T-helper 1 cell treated with Interleukin-12 subunit alpha and Interleukin-12 subunit beta and Interleukin-4 antibody, amounts not matched to agents 30 μg/mL and 1 μg/mL, for 36 hours (primary cell): ENCODE measurements at regions not wholly inside any gene's neighbourhood (a gene's known extent, or its start where the extent isn't known, plus 50 kb on each side); places are given as distances from the start of the nearest gene placed in this dataset.
"Not testable (repeated sequence)": the region's sequence is repeated elsewhere in the genome, so short reads cannot be mapped to it uniquely, and the experiment has no call there.

Source experiments
- H3K27ac Mint-ChIP-seq: one replicate; pipeline ENCODE4 v1.8.0; 2021; ENCODE audit warnings: mild to moderate bottlenecking, mixed read lengths
- H3K27me3 Mint-ChIP-seq: one replicate; pipeline ENCODE4 v1.8.0; 2021; ENCODE audit warnings: low read depth, mixed read lengths
- H3K36me3 Mint-ChIP-seq: one replicate; pipeline ENCODE4 v1.8.0; 2021; ENCODE audit warnings: low read depth, mixed read lengths
- H3K4me1 Mint-ChIP-seq: one replicate; pipeline ENCODE4 v1.8.0; 2021; ENCODE audit warnings: low read depth, mixed read lengths
- H3K4me3 Mint-ChIP-seq: one replicate; pipeline ENCODE4 v1.8.0; 2021; ENCODE audit warnings: mild to moderate bottlenecking, moderate library complexity, mixed read lengths
- H3K9me3 Mint-ChIP-seq: one replicate; pipeline ENCODE4 v1.8.0; 2021; ENCODE audit warnings: mixed read lengths

GRCh38 chr15:81880833-81881232, 165.0 kb downstream of the MEX3B start:
- Mint-ChIP-seq H3K4me1 (no peaks in the 10 kb centered on the region), H3K27me3 (peaks cover 3% of the 10 kb centered on the region), H3K36me3 (no peaks in the 10 kb centered on the region), H3K4me3 (no peak overlapping the region), H3K27ac (no peak overlapping the region), H3K9me3 (no peaks in the 10 kb centered on the region)

DNA sequence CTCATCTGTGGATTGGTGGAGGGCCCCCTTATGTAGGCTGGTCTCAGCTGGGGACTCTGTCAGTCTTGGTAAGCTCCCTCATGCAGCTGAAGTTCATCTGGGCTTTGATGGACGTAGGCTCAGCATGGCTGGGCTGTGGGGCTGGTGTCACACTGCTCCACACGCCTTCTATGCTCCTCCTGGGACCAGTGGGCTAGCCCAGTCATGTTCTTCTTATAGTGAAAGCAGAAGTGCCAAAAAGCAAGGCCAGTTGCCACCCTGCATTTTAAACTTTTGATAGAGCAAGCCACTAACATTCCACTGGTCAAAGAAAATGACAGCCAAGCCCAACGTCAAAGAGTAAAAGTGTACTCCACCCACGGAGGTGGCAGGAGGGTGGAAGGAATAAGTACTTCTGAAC, 165.5 kb downstream of the MEX3B start:
- Mint-ChIP-seq H3K27ac (no peak overlapping the region), H3K9me3 (no peaks in the 10 kb centered on the region), H3K27me3 (peaks cover 3% of the 10 kb centered on the region), H3K4me1 (no peaks in the 10 kb centered on the region), H3K36me3 (no peaks in the 10 kb centered on the region), H3K4me3 (no peak overlapping the region)

DNA sequence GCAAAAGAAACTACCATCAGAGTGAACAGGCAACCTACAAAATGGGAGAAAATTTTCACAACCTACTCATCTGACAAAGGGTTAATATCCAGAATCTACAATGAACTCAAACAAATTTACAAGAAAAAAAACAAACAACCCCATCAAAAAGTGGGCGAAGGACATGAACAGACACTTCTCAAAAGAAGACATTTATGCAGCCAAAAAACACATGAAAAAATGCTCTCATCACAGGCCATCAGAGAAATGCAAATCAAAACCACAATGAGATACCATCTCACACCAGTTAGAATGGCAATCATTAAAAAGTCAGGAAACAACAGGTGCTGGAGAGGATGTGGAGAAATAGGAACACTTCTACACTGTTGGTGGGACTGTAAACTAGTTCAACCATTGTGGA, 170.1 kb downstream of the MEX3B start:
- not testable (repeated sequence) for H3K27me3 Mint-ChIP-seq, H3K36me3 Mint-ChIP-seq, H3K9me3 Mint-ChIP-seq, H3K4me1 Mint-ChIP-seq, H3K27ac Mint-ChIP-seq, H3K4me3 Mint-ChIP-seq

DNA sequence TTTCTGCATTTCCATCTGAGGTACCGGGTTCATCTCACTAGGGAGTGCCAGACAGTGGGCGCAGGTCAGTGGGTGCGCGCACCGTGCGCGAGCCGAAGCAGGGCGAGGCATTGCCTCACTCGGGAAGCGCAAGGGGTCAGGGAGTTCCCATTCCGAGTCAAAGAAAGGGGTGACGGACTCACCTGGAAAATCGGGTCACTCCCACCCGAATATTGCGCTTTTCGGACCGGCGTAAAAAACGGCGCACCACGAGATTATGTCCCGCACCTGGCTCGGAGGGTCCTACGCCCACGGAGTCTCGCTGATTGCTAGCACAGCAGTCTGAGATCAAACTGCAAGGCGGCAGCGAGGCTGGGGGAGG, 175.1 kb downstream of the MEX3B start:
- H3K27ac Mint-ChIP-seq, H3K27me3 Mint-ChIP-seq, H3K4me1 Mint-ChIP-seq, H3K9me3 Mint-ChIP-seq, H3K4me3 Mint-ChIP-seq, H3K36me3 Mint-ChIP-seq: not testable (repeated sequence)

- not testable (repeated sequence) for H3K27me3 Mint-ChIP-seq, H3K36me3 Mint-ChIP-seq, H3K4me1 Mint-ChIP-seq, H3K9me3 Mint-ChIP-seq, H3K4me3 Mint-ChIP-seq, H3K27ac Mint-ChIP-seq
Observed at GRCh38 chr15:81870062-81870745, 175.6 kb downstream of the MEX3B start.

GRCh38 chr15:81869161-81869954, 176.5 kb downstream of the MEX3B start:
- H3K4me1 Mint-ChIP-seq, result no peaks in the 10 kb centered on the region
- no peaks in the 10 kb centered on the region for H3K9me3 Mint-ChIP-seq
- no peaks in the 10 kb centered on the region for H3K36me3 Mint-ChIP-seq
- no peak overlapping the region for H3K27ac Mint-ChIP-seq
- no peak overlapping the region for H3K4me3 Mint-ChIP-seq
- H3K27me3 Mint-ChIP-seq, result no peaks in the 10 kb centered on the region

- Mint-ChIP-seq H3K9me3 (no peaks in the 10 kb centered on the region), H3K4me3 (no peak overlapping the region), H3K27ac (no peak overlapping the region), H3K4me1 (no peaks in the 10 kb centered on the region), H3K36me3 (no peaks in the 10 kb centered on the region), H3K27me3 (no peaks in the 10 kb centered on the region)
Observed at GRCh38 chr15:81865850-81866537, 179.8 kb downstream of the MEX3B start.

GRCh38 chr15:81863162-81863561, 182.7 kb downstream of the MEX3B start:
- Mint-ChIP-seq H3K4me3 (no peak overlapping the region), H3K27ac (no peak overlapping the region), H3K9me3 (no peaks in the 10 kb centered on the region), H3K27me3 (no peaks in the 10 kb centered on the region), H3K36me3 (no peaks in the 10 kb centered on the region), H3K4me1 (no peaks in the 10 kb centered on the region)

DNA sequence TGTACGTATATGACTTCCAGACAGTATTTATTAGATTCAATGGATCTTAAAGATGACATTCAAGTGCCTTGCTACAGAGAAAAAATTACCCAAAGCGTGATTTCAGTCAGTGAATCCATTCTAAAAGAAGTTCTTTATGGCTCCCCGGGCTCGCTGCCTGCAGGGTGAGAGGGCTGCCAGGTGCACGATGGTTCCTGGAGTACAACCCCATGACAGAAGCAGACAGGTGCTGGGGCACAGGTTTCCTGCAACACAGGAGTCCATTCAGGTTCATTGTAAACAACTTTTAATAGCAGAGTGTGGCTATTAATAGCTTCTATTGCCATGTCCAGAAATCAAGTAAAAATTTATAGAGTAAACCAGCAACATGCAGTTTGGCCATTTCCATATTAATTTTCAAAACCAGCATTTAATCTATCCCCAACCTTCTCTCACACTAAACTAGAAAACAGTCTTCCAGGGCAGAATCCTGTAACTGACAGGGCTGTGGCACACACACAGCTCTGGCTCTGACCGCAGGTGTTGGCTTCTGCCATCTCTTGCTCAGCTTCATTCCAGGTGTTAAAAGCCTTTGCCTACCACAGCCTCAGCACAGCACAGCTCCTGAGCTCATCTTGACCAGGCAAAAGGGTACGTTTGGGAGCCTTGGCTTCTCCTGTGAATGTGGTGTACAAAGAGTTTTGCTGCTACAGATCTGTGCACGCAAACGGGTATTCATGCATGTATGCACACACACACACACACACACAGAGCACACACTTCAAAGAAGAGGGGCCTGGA, 185.9 kb downstream of the MEX3B start:
- no peaks in the 10 kb centered on the region for H3K27me3 Mint-ChIP-seq
- H3K9me3 Mint-ChIP-seq, result no peaks in the 10 kb centered on the region
- H3K4me1 Mint-ChIP-seq, result no peaks in the 10 kb centered on the region
- no peak overlapping the region for H3K4me3 Mint-ChIP-seq
- H3K27ac Mint-ChIP-seq, result no peak overlapping the region
- H3K36me3 Mint-ChIP-seq, result no peaks in the 10 kb centered on the region

GRCh38 chr15:81858586-81858985, 187.2 kb downstream of the MEX3B start:
- Mint-ChIP-seq H3K27me3 (no peaks in the 10 kb centered on the region), H3K27ac (no peak overlapping the region), H3K4me1 (no peaks in the 10 kb centered on the region), H3K4me3 (no peak overlapping the region), H3K9me3 (no peaks in the 10 kb centered on the region), H3K36me3 (no peaks in the 10 kb centered on the region)

GRCh38 chr15:81858136-81858535, 187.7 kb downstream of the MEX3B start:
- no peak overlapping the region for H3K27ac Mint-ChIP-seq
- no peaks in the 10 kb centered on the region for H3K9me3 Mint-ChIP-seq
- no peaks in the 10 kb centered on the region for H3K4me1 Mint-ChIP-seq

GRCh38 chr15:81856634-81857026, 189.2 kb downstream of the MEX3B start:
- no peaks in the 10 kb centered on the region for H3K27me3 Mint-ChIP-seq
- H3K4me3 Mint-ChIP-seq, result no peak overlapping the region
- no peak overlapping the region for H3K27ac Mint-ChIP-seq
- no peaks in the 10 kb centered on the region for H3K36me3 Mint-ChIP-seq
- no peaks in the 10 kb centered on the region for H3K9me3 Mint-ChIP-seq
- H3K4me1 Mint-ChIP-seq, result no peaks in the 10 kb centered on the region

More at GRCh38 chr15:81858136-81858535, 187.7 kb downstream of the MEX3B start:
- Mint-ChIP-seq H3K27me3 (no peaks in the 10 kb centered on the region), H3K36me3 (no peaks in the 10 kb centered on the region), H3K4me3 (no peak overlapping the region)

- H3K27me3 Mint-ChIP-seq, result no peaks in the 10 kb centered on the region
- no peak overlapping the region for H3K4me3 Mint-ChIP-seq
- no peaks in the 10 kb centered on the region for H3K9me3 Mint-ChIP-seq
- H3K27ac Mint-ChIP-seq, result no peak overlapping the region
- no peaks in the 10 kb centered on the region for H3K4me1 Mint-ChIP-seq
- H3K36me3 Mint-ChIP-seq, result no peaks in the 10 kb centered on the region
Observed at GRCh38 chr15:81856001-81856633, 189.7 kb downstream of the MEX3B start.

DNA sequence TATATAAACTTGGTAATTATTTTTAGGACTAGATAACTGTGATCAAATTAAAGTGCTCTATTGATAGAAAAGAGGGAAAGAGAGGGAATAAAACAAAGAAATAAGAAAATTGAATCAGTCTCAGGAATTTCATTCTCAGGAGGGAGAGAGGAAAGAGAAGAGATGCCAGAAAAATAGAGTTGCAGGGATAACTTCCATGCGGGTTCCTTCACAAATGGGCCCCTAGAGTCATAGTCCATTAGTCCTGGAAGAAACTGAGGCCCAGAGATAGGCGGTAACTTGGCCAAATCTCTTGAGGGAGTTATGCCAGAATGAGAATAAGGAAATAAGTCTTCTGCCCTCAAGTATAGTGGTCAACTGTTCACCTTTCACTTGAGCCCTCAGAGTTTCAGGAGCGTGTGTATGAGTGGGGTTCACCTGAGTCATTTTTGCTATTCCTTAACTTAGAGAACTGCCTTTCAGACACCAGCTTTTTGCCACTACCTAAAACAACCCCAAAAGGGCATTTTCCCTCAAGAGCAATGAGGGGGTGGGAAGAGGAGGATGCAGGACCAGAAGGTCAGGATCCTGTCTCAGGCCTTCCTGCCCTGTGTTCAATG, 192.6 kb downstream of the MEX3B start:
- H3K27ac Mint-ChIP-seq, result no peak overlapping the region
- no peaks in the 10 kb centered on the region for H3K9me3 Mint-ChIP-seq
- H3K36me3 Mint-ChIP-seq, result no peaks in the 10 kb centered on the region
- no peaks in the 10 kb centered on the region for H3K27me3 Mint-ChIP-seq
- H3K4me1 Mint-ChIP-seq, result no peaks in the 10 kb centered on the region
- H3K4me3 Mint-ChIP-seq, result no peak overlapping the region
